NCI-H2227 (cell line): ENCODE measurements at regions not wholly inside any gene's neighbourhood (a gene's known extent, or its start where the extent isn't known, plus 50 kb on each side); places are given as distances from the start of the nearest gene placed in this dataset.

Experiments used
- DNase-seq: peaks from one replicate; lab custom pipeline; 2025; ENCODE audit not compliant: unreplicated experiment; lab: John Stamatoyannopoulos, UW

GRCh38 chr19:31596751-31597150, 247.5 kb upstream of the TSHZ3 start:
- DNase-seq, result no peak

DNA sequence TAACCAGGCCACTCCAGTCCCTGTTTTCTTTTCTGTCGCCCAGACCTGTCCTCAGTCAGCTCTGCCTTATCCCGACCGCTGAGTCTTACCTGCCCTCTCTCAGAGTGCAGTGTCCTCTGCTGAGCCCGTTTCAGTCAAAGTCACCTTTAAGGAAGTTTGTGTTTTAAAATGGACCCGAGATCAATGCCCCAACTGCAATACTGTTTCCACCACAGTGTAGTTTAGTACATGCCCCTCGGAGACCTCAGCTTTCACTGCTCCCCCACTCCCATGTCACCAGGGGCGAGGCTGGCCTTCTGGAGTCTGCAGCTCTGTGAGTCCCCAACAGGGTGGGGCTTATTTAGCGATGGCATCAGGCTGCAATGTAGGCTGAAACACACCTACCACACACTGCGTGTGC, 248.4 kb upstream of the TSHZ3 start:
- DNase-seq, result no peak

GRCh38 chr19:31598730-31599238, 249.5 kb upstream of the TSHZ3 start:
- no peak for DNase-seq

- no peak for DNase-seq
These were observed 251.6 kb upstream of the TSHZ3 start for GRCh38 chr19:31600731-31601295.

- no peak for DNase-seq
These were observed 252.6 kb upstream of the TSHZ3 start for GRCh38 chr19:31601855-31602254.

DNA sequence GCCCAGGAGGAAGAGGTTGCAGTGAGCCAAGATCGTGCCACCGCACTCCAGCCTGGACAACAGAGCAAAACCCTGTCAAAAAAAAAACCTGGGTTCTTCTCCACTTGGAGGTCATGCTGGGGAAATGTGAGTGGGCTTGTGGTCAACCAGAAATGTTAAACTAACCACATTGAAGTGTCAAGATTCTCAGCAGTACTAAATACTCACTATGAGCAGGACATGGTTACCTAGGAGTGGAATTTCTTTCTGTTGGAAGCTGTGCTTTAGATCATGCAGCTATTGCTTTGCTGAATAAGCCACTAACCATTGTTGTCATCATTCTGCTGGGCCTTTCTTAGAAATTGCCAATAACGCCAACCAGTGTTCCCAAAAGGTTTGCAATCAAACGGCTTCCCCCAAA, 253.3 kb upstream of the TSHZ3 start:
- no peak for DNase-seq

- no peak for DNase-seq
These were observed 255.3 kb upstream of the TSHZ3 start for GRCh38 chr19:31604493-31605040.

DNA sequence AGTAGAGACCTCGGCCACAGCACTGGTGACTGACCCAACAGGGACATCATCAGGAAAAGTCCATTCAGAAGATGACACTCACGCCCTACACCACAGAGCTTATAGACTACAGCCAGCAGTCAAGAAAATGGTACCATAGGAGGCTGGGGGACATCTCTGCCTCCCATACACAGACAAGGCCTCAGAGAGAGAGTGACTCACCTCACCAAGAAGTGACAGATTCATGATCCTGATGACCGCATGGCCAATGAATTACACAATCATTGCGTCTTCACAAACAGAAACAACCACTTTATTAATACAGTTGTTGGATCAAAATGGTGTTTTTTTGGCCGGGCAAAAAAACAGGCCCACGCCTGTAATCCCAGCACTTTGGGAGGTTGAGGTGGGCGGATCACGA, 260.8 kb upstream of the TSHZ3 start:
- no peak for DNase-seq

DNA sequence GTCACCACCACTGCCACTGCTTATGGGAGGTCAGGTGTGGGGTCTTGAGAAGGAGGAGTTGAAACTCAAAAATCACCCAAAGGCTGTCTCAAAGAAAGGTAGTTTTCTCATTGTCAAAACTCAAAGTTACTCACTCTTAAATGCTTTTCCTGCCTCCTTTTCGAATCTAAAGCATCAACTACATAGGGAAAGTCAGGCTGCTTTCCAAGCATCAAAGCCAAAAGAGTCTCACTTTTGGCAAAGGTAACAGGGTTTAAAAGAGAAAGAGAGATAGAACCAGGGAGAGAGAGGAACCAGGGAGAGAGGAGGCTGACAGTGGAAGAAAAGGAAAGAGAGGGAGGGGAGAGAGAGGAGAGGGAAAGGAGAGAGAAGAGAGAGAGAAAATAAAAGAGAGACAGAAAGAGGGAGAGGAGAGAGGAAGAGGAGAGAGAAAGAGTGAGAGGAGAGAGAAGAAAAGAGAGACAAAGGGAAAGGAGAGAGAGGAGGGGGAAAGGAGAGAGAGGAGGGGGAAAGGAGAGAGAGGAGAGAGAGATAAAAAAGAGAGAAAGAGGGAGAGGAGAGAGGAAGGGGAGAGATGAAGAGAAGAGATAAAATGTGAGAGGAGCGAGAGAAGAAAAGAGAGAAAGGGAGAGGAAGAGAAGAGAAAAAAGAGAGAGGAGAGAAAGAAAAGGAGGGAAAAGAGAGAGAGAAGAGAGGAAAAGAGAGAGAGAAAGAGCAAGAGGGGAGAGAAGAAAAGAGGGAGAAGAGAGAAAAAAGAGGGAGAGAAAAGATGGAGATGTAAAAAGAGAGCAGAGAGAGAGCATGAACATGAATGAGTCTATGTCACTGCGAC, 262.0 kb upstream of the TSHZ3 start:
- no peak for DNase-seq

DNA sequence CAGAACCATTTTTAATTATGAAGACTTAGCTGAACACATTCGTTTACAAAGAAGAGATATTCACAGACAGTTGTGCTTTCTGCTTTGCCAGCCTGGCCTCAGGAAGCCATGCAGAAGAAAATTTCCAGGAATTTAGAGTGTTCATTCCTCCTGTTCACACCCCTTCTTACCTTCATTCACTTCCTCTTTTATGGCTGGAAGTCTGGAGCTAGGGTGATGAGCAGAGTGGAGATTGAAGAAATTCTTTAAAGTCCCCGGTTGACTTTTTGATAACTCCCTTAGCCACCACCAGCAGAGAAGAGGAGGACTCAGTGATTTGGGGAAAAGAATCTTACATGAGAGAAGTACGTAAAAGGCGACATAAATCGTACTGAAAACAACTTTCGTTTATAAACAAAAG, 263.6 kb upstream of the TSHZ3 start:
- no peak for DNase-seq

DNA sequence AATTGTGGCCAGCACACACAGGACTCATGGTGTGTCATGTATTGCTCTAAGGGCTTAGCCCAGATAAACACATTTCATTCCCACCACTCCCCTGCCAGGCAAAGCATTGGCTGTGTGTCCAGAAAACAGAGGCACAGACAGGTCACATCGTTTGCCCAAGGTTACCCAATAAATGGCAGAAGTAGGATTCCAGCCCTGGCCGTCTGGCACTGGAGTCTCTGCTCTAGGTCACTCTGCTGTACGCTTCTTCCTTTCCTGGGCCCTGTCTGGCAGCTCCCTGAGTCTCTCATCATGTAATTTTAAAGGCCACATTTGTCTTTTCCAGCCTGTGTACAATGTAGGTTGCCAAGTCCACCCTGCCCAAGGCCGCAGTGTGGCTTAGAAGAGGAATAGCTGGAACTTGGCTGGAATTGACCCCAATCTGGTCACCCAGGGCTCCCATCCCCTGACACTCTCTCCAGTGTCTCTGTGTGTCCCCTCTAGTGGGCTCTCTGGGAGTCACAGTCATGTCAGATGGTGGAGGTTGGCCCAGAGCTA, 264.5 kb upstream of the TSHZ3 start:
- DNase-seq, result no peak

DNA sequence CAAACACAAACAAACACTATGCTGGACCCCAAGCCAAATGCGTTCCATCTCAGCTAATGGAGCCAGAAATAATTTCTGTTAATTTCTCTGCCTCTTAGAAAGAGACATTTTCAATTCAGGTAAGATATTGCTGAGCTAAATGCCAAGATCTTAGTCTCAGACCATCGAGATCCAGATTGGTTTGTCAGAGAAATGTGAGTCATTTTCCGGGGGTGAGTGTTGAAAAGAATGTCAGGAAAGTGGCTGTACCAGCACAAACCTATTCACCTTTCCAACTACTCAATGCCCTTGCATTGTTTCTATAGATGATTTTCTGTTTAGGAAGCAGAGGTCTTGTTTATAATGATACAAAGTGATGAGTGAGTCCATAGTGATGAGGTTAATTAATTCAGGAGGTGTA, 266.8 kb upstream of the TSHZ3 start:
- no peak for DNase-seq

- no peak for DNase-seq
These were observed 267.9 kb upstream of the TSHZ3 start for GRCh38 chr19:31617010-31617585.

GRCh38 chr19:31625056-31625455, 275.8 kb upstream of the TSHZ3 start:
- DNase-seq, result no peak

DNA sequence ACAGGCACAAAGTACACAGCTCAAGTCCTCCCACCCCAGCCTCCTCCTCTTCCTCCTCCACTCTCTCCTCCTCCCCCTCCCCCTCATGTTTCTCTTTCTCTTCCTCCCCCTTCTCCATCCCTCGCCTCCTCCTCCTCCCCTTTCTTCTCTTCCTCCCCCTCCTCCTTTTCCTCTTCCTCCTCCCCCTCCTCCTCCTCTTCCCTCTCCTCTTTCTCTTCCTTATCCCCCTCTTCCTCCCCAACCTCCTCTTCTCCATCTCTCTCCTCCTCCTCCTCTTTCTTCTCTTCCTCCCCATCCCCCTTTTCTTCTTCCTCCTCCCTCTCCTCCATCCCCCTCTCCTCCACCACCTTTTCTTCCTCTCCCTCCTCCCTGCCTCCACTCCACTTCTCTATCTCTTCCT, 276.3 kb upstream of the TSHZ3 start:
- DNase-seq, result no peak

DNA sequence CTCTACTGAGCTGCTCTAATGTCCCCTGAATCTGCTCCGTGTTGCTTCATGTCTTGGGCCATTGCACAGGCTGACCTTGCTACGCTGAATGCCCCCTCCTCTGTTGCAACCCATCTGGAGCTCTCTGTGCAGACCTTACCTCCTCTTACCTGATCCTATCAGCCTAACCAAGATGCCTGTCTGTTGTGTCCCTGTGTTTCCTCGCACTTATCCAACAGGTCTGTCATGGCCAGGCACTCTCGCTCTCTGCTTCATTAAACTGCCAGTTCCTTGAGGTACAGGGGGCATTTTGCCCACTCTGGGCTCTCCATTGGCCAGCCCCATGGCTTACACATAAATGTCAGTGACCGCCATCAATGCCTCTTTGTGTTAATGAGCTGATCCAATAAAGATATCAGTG, 277.7 kb upstream of the TSHZ3 start:
- DNase-seq, result no peak

- DNase-seq, result no peak
These were observed 278.6 kb upstream of the TSHZ3 start for GRCh38 chr19:31627620-31628365.

DNA sequence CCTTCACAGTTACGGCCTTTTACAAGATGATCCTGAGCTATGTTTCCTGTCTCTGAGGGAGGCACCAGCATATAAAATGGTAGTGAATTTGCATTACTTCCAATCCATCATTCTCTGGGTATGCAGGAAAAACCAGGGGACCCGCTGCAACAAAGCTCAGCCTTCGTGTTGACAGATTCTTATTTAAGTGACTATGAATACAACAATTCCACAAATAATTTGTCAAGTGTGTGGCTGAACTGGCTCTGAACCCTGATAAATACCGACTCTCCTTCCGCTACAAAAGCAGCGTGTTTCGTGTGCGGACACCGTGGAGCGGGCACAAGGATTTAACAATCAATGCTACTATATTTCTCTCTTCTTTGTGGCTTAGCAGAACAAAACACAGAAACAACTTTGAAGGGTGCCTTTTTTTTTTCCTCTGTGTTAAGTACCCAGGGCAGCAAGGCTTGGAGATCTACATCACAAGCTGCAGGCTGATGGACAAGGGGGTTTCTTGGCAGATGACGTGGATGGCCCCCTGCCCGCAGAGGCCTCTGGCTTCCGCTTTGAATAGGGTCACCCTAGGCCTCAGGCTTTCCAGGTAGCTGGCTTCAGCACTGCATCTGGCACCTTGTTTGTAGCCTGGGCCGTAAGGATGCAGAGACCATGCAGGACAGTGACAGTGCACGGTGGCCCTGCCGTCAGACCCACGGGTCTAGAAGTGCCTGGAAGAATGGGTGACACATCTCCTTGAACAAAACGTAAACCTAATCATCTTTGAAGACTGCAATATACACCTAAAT, 280.5 kb upstream of the TSHZ3 start:
- DNase-seq, result no peak

DNA sequence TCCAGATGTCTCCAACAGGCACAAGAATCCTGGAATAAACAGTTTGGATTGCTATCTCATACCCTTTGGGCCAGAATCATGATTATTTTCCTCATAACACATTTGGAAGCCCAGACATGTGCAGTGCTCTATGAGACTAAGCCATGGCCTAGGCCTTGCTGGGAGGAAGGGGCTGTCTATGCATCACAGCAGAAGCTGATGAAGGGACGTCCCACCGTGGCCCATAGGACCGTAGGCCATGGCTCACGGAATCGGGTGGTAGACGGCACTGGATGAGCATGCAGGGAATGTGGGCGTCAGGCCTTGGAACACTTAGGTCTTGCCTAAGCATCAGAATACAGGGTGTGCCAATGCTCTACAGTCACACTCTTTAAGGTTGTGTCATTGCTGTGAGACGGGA, 283.8 kb upstream of the TSHZ3 start:
- no peak for DNase-seq

- no peak for DNase-seq
These were observed 290.1 kb upstream of the TSHZ3 start for GRCh38 chr19:31639306-31639705.
